ENCODE measurements at regions not wholly inside any gene's neighbourhood (a gene's known extent, or its start where the extent isn't known, plus 50 kb on each side); places are given as distances from the start of the nearest gene placed in this dataset.
"Not testable (repeated sequence)": the region's sequence is repeated elsewhere in the genome, so short reads cannot be mapped to it uniquely, and the experiment has no call there.

- TF ChIP-seq CTCF (IDR thresholded peaks at IDR 0.05; ENCODE audit: low read depth, low read length) = no peak
- H3K4me3 ChIP-seq (ENCODE audit: low read depth, low read length) = no peak overlapping the region
These were observed 219.7 kb upstream of the TUT7 start for GRCh38 chr9:86573886-86574285.

- H3K4me3 ChIP-seq (ENCODE audit: low read depth, low read length) = no peak overlapping the region
- TF ChIP-seq CTCF (IDR thresholded peaks at IDR 0.05; ENCODE audit: low read depth, low read length) = no peak
These were observed 218.7 kb upstream of the TUT7 start for GRCh38 chr9:86572904-86573303.

GRCh38 chr9:86565603-86566002 is 211.4 kb upstream of the TUT7 start:
- H3K4me3 ChIP-seq (ENCODE audit: low read depth, low read length) = not testable (repeated sequence)

- TF ChIP-seq CTCF (IDR thresholded peaks at IDR 0.05; ENCODE audit: low read depth, low read length) = no peak
- H3K4me3 ChIP-seq (ENCODE audit: low read depth, low read length) = no peak overlapping the region
These were observed 209.7 kb upstream of the TUT7 start for GRCh38 chr9:86563936-86564335.

GRCh38 chr9:86563350-86563749 is 209.1 kb upstream of the TUT7 start:
- no peak for TF ChIP-seq CTCF (IDR thresholded peaks at IDR 0.05; ENCODE audit: low read depth, low read length)

GRCh38 chr9:86562691-86563090 is 208.5 kb upstream of the TUT7 start:
- TF ChIP-seq CTCF (IDR thresholded peaks at IDR 0.05; ENCODE audit: low read depth, low read length) = no peak
- H3K4me3 ChIP-seq (ENCODE audit: low read depth, low read length) = no peak overlapping the region

More at GRCh38 chr9:86563350-86563749, 209.1 kb upstream of the TUT7 start:
- H3K4me3 ChIP-seq (ENCODE audit: low read depth, low read length) = no peak overlapping the region

GRCh38 chr9:86557918-86558317 is 203.7 kb upstream of the TUT7 start:
- no peak overlapping the region for H3K4me3 ChIP-seq (ENCODE audit: low read depth, low read length)
- TF ChIP-seq CTCF (IDR thresholded peaks at IDR 0.05; ENCODE audit: low read depth, low read length) = no peak

GRCh38 chr9:86557063-86557766 is 203.0 kb upstream of the TUT7 start:
- H3K4me3 ChIP-seq (ENCODE audit: low read depth, low read length) = no peak overlapping the region
- TF ChIP-seq CTCF (IDR thresholded peaks at IDR 0.05; ENCODE audit: low read depth, low read length) = no peak

Data from WI38 (cell line).